ENCODE measurements at regions not wholly inside any gene's neighbourhood (a gene's known extent, or its start where the extent isn't known, plus 50 kb on each side); places are given as distances from the start of the nearest gene placed in this dataset.

- H3K36me3 ChIP-seq (replicated peaks in 1 of 2; ENCODE audit: control extremely low read depth in 1 of 2, control insufficient read depth in 1 of 2, extremely low read depth in 1 of 2, insufficient read depth in 2 of 2, low read length in 1 of 2), result no peaks in the 10 kb centered on the region
- H3K79me2 ChIP-seq (ENCODE audit: control insufficient read depth, insufficient read depth, low read length), result no peaks in the 10 kb centered on the region
- H3K4me3 ChIP-seq (ENCODE audit: control extremely low read depth in 1 of 5, extremely low read depth in 1 of 5, insufficient read depth in 1 of 5, low read depth in 2 of 5, low read length in 4 of 5), result peak overlapping the region; percentile 59 to 81 (median 66)
- CTCF ChIA-PET, result interaction anchor here (0.9 to 1.7 kb wide), 5 partner anchors 29 to 1175 kb away, joined by 3 to 15 read pairs (median 3); no protein-coding TSS in a partner anchor
- peaks cover 0 to 7% (median 0%) of the 10 kb centered on the region in 3 donors for H3K9me3 ChIP-seq (ENCODE audit: control extremely low read depth in 1 of 3, control insufficient read depth in 2 of 3, insufficient read depth in 1 of 3, low read length in 2 of 3)
- Mint-ChIP-seq H3K27ac (peak overlapping the region; percentile 98), H3K9me3 (ENCODE audit: insufficient read depth) (no peaks in the 10 kb centered on the region), H3K27me3 (no peaks in the 10 kb centered on the region), H3K4me3 (peak overlapping the region; percentile 97), H3K4me1 (peaks cover 51% of the 10 kb centered on the region)
- ATAC-seq (ENCODE audit: low read depth), result no peak
- peak overlapping the region; percentile 88 for H3K4me2 ChIP-seq (replicated peaks; ENCODE audit: low read depth, low read length, poor library complexity, severe bottlenecking)
- POLR2A ChIA-PET, result no interaction called here
- peak overlapping the region; percentile 88 for H2AFZ ChIP-seq (ENCODE audit: insufficient read depth, low read depth, low read length, poor library complexity, severe bottlenecking)
- no peaks in the 10 kb centered on the region for H4K20me1 ChIP-seq (ENCODE audit: control insufficient read depth, insufficient read depth, low read length, poor library complexity, severe bottlenecking)
- 89% methylated on average over 8 of the region's 11 CpGs for WGBS (ENCODE audit: insufficient coverage)
- peak overlapping the region; percentile 80 to 93 for H3K27ac ChIP-seq (ENCODE audit: low read length in 2 of 2)
- no peaks in the 10 kb centered on the region for H3K27me3 ChIP-seq (replicated peaks in 1 of 4; ENCODE audit: control extremely low read depth in 1 of 4, control insufficient read depth in 3 of 4, insufficient read depth in 4 of 4, low read length in 3 of 4)
- DNase-seq, result no peak
- no peak for TF ChIP-seq CTCF (IDR thresholded peaks at IDR 0.05)
- H3K4me1 ChIP-seq (ENCODE audit: control insufficient read depth in 2 of 2, insufficient read depth in 2 of 2, low read length in 2 of 2), result peaks cover 38 to 56% of the 10 kb centered on the region in 2 donors
- intact Hi-C loops (cut with micrococcal nuclease), result loop anchor here (2.0 to 10.0 kb wide), 7 partner anchors 255 to 1905 kb away; partner anchors contain the start of gene ANXA11
- peak overlapping the region; percentile 78 for H3K9ac ChIP-seq (ENCODE audit: low read length)
Observed at GRCh38 chr10:78301891-78302738, 268.5 kb downstream of the RPS24 start.

- peak overlapping the region; percentile 78 for H3K9ac ChIP-seq (ENCODE audit: low read length)
- intact Hi-C loops (cut with micrococcal nuclease), result loop anchor here (2.0 to 10.0 kb wide), 7 partner anchors 255 to 1905 kb away; partner anchors contain the start of gene ANXA11
- peak overlapping the region; percentile 80 to 93 for H3K27ac ChIP-seq (ENCODE audit: low read length in 2 of 2)
- ChIA-PET CTCF (interaction anchor here (0.9 to 1.8 kb wide), 5 partner anchors 30 to 1174 kb away, joined by 3 to 15 read pairs (median 4); no protein-coding TSS in a partner anchor), POLR2A (no interaction called here)
- TF ChIP-seq CTCF (IDR thresholded peaks at IDR 0.05) (no peak), EZH2 (IDR thresholded peaks at IDR 0.05; ENCODE audit: borderline replicate concordance, insufficient read depth, low read depth, low read length, poor library complexity, severe bottlenecking) (no peak)
- H3K4me2 ChIP-seq (replicated peaks; ENCODE audit: low read depth, low read length, poor library complexity, severe bottlenecking), result peak overlapping the region; percentile 88
- no peaks in the 10 kb centered on the region for H4K20me1 ChIP-seq (ENCODE audit: control insufficient read depth, insufficient read depth, low read length, poor library complexity, severe bottlenecking)
- DNase-seq, result no peak
- Mint-ChIP-seq H3K27me3 (no peaks in the 10 kb centered on the region), H3K27ac (peak overlapping the region; percentile 98), H3K4me1 (peaks cover 50% of the 10 kb centered on the region), H3K9me3 (ENCODE audit: insufficient read depth) (no peaks in the 10 kb centered on the region), H3K4me3 (peak overlapping the region; percentile 97)
- peaks cover 0 to 7% (median 0%) of the 10 kb centered on the region in 3 donors for H3K9me3 ChIP-seq (ENCODE audit: control extremely low read depth in 1 of 3, control insufficient read depth in 2 of 3, insufficient read depth in 1 of 3, low read length in 2 of 3)
- H3K36me3 ChIP-seq (replicated peaks in 1 of 2; ENCODE audit: control extremely low read depth in 1 of 2, control insufficient read depth in 1 of 2, extremely low read depth in 1 of 2, insufficient read depth in 2 of 2, low read length in 1 of 2), result no peaks in the 10 kb centered on the region
- no peak for ATAC-seq (ENCODE audit: low read depth)
- H3K4me1 ChIP-seq (ENCODE audit: control insufficient read depth in 2 of 2, insufficient read depth in 2 of 2, low read length in 2 of 2), result peaks cover 36 to 52% of the 10 kb centered on the region in 2 donors
- H3K4me3 ChIP-seq (ENCODE audit: control extremely low read depth in 1 of 5, extremely low read depth in 1 of 5, insufficient read depth in 1 of 5, low read depth in 2 of 5, low read length in 4 of 5), result peak overlapping the region; percentile 59 to 81 (median 66)
- H2AFZ ChIP-seq (ENCODE audit: insufficient read depth, low read depth, low read length, poor library complexity, severe bottlenecking), result peak overlapping the region; percentile 88
- H3K27me3 ChIP-seq (replicated peaks in 1 of 4; ENCODE audit: control extremely low read depth in 1 of 4, control insufficient read depth in 3 of 4, insufficient read depth in 4 of 4, low read length in 3 of 4), result no peaks in the 10 kb centered on the region
- 0% methylated on average over 3 of the region's 3 CpGs for WGBS (ENCODE audit: insufficient coverage)
- no peaks in the 10 kb centered on the region for H3K79me2 ChIP-seq (ENCODE audit: control insufficient read depth, insufficient read depth, low read length)
Observed at GRCh38 chr10:78302739-78302988, 269.0 kb downstream of the RPS24 start.
